ENCODE measurements at regions not wholly inside any gene's neighbourhood (a gene's known extent, or its start where the extent isn't known, plus 50 kb on each side); places are given as distances from the start of the nearest gene placed in this dataset.

DNA sequence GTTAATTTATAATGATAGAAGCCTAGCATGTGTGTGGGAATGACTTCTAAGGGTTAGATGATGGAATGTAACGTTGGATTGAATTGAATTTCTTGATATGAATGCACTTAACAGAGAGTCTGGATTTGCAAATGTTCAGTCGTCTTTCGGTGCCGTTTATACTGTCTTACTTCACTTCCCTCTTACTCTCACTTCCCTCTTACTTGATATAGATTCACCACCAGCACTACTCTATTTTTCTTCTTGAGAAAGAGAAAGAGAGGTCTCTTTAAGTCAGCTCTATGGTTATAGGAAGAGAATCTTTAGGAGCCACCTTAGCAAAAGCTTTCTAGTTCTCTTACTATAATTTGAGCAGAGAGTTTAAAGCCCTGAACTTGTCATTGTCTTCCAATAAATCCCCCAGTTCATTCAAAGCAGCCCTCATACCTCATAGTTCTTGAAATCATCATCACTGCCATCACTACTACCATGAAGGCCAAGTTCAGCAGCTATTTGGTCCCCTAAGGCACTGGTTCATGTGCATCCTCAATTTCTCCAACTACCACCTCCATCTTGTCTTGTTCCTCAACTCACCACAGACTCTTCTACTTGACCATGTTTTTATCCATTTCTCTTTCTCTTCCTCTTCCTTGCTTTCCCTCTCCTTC lies 501.7 kb upstream of the TCF4 start:
- Histone ChIP-seq H3K4me3 (no peak overlapping the region), H3K79me2 (ENCODE audit: low read depth) (no peaks in the 10 kb centered on the region), H3K9ac (no peak overlapping the region), H4K20me1 (ENCODE audit: low read depth) (no peaks in the 10 kb centered on the region), H3K27ac (no peak overlapping the region), H3K36me3 (no peaks in the 10 kb centered on the region), H2AFZ (replicated peaks) (no peak overlapping the region), H3K4me2 (no peak overlapping the region), H3K9me3 (ENCODE audit: low read depth) (no peaks in the 10 kb centered on the region), H3K27me3 (no peaks in the 10 kb centered on the region), H3F3A (ENCODE audit: low read depth) (no peaks in the 10 kb centered on the region), H3K4me1 (peaks cover 11% of the 10 kb centered on the region)
- peaks cover 4% of the 10 kb centered on the region for H3K9me3 Mint-ChIP-seq
- no peaks in the 10 kb centered on the region for H3K36me3 Mint-ChIP-seq
- TF ChIP-seq, protein P1, sequence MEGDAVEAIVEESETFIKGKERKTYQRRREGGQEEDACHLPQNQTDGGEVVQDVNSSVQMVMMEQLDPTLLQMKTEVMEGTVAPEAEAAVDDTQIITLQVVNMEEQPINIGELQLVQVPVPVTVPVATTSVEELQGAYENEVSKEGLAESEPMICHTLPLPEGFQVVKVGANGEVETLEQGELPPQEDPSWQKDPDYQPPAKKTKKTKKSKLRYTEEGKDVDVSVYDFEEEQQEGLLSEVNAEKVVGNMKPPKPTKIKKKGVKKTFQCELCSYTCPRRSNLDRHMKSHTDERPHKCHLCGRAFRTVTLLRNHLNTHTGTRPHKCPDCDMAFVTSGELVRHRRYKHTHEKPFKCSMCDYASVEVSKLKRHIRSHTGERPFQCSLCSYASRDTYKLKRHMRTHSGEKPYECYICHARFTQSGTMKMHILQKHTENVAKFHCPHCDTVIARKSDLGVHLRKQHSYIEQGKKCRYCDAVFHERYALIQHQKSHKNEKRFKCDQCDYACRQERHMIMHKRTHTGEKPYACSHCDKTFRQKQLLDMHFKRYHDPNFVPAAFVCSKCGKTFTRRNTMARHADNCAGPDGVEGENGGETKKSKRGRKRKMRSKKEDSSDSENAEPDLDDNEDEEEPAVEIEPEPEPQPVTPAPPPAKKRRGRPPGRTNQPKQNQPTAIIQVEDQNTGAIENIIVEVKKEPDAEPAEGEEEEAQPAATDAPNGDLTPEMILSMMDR (IDR thresholded peaks at IDR 0.05), result no peak
- no peak for TF ChIP-seq EZH2phosphoT487 (IDR thresholded peaks at IDR 0.05)
- TF ChIP-seq EZH2 (IDR thresholded peaks at IDR 0.05), result no peak
- no peaks in the 10 kb centered on the region for H3K27me3 Mint-ChIP-seq (ENCODE audit: insufficient read depth, low read depth)
- peaks cover 7% of the 10 kb centered on the region for H3K4me1 Mint-ChIP-seq
- H3K4me3 Mint-ChIP-seq, result no peak overlapping the region
- DNase-seq (ENCODE audit: low spot score), result no peak
- H3K27ac Mint-ChIP-seq, result no peak overlapping the region

DNA sequence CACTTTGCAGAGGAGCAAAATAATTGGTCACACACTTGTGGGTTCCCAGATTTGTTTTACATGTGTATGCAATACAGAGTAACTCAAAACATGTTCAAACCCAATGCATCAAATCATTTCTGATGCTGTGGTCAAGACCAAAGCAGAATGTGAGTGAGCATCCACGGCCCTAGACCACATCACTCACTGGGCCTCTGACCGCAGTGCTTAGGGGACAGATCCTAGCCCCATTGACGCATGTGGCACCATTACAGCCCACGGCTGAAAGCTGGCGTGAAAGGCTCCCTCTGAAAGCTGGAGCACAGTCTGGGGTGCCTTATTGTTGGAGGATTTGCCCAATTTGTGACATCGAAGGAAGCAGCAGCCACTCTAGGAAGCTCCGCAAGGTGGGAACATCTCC lies 498.8 kb upstream of the TCF4 start:
- H3K4me1 Mint-ChIP-seq, result peaks cover 16% of the 10 kb centered on the region
- no peaks in the 10 kb centered on the region for H3K36me3 Mint-ChIP-seq

GRCh38 chr18:56086176-56086575 lies 498.2 kb upstream of the TCF4 start:
- H3K4me1 ChIP-seq, result peaks cover 13% of the 10 kb centered on the region
- peaks cover 16% of the 10 kb centered on the region for H3K4me1 Mint-ChIP-seq

More for the DNA sequence above, 498.8 kb upstream of the TCF4 start:
- Histone ChIP-seq H3K4me3 (no peak overlapping the region), H3K27me3 (no peaks in the 10 kb centered on the region), H3K36me3 (no peaks in the 10 kb centered on the region), H3F3A (ENCODE audit: low read depth) (no peaks in the 10 kb centered on the region), H3K9me3 (ENCODE audit: low read depth) (no peaks in the 10 kb centered on the region), H3K4me2 (no peak overlapping the region), H2AFZ (replicated peaks) (no peak overlapping the region), H3K79me2 (ENCODE audit: low read depth) (no peaks in the 10 kb centered on the region), H3K4me1 (peaks cover 18% of the 10 kb centered on the region), H3K9ac (no peak overlapping the region), H4K20me1 (ENCODE audit: low read depth) (no peaks in the 10 kb centered on the region), H3K27ac (no peak overlapping the region)
- H3K27me3 Mint-ChIP-seq (ENCODE audit: insufficient read depth, low read depth), result no peaks in the 10 kb centered on the region
- DNase-seq (ENCODE audit: low spot score), result no peak
- TF ChIP-seq, protein P1 (IDR thresholded peaks at IDR 0.05), result no peak
- TF ChIP-seq EZH2phosphoT487 (IDR thresholded peaks at IDR 0.05), result no peak
- TF ChIP-seq EZH2 (IDR thresholded peaks at IDR 0.05), result no peak
- no peak overlapping the region for H3K4me3 Mint-ChIP-seq
- peaks cover 4% of the 10 kb centered on the region for H3K9me3 Mint-ChIP-seq
- no peak overlapping the region for H3K27ac Mint-ChIP-seq

More at GRCh38 chr18:56086176-56086575, 498.2 kb upstream of the TCF4 start:
- H3K36me3 ChIP-seq, result no peaks in the 10 kb centered on the region
- DNase-seq (ENCODE audit: low spot score), result no peak
- no peak overlapping the region for H3K4me2 ChIP-seq
- TF ChIP-seq EZH2 (IDR thresholded peaks at IDR 0.05), result no peak
- TF ChIP-seq, protein P1 (IDR thresholded peaks at IDR 0.05), result no peak
- no peak for TF ChIP-seq EZH2phosphoT487 (IDR thresholded peaks at IDR 0.05)
- H3K27ac ChIP-seq, result no peak overlapping the region
- H4K20me1 ChIP-seq (ENCODE audit: low read depth), result no peaks in the 10 kb centered on the region
- Mint-ChIP-seq H3K27ac (no peak overlapping the region), H3K36me3 (no peaks in the 10 kb centered on the region), H3K4me3 (no peak overlapping the region), H3K27me3 (ENCODE audit: insufficient read depth, low read depth) (no peaks in the 10 kb centered on the region), H3K9me3 (peaks cover 4% of the 10 kb centered on the region)
- H3K9ac ChIP-seq, result no peak overlapping the region
- H3K9me3 ChIP-seq (ENCODE audit: low read depth), result no peaks in the 10 kb centered on the region
- H3F3A ChIP-seq (ENCODE audit: low read depth), result no peaks in the 10 kb centered on the region
- no peak overlapping the region for H3K4me3 ChIP-seq
- no peaks in the 10 kb centered on the region for H3K79me2 ChIP-seq (ENCODE audit: low read depth)
- no peak overlapping the region for H2AFZ ChIP-seq (replicated peaks)
- no peaks in the 10 kb centered on the region for H3K27me3 ChIP-seq
